GM12872 (cell line): ENCODE measurements at regions not wholly inside any gene's neighbourhood (a gene's known extent, or its start where the extent isn't known, plus 50 kb on each side); places are given as distances from the start of the nearest gene placed in this dataset.

Experiments
- TF ChIP-seq, protein P1 (sequence below): IDR thresholded peaks from 3 replicates; pipeline ENCODE4 v1.5.1; 2011; ENCODE audit warnings: low read depth, mild to moderate bottlenecking, low read length, moderate library complexity; ENCODE audit not compliant: insufficient read depth

DNA sequence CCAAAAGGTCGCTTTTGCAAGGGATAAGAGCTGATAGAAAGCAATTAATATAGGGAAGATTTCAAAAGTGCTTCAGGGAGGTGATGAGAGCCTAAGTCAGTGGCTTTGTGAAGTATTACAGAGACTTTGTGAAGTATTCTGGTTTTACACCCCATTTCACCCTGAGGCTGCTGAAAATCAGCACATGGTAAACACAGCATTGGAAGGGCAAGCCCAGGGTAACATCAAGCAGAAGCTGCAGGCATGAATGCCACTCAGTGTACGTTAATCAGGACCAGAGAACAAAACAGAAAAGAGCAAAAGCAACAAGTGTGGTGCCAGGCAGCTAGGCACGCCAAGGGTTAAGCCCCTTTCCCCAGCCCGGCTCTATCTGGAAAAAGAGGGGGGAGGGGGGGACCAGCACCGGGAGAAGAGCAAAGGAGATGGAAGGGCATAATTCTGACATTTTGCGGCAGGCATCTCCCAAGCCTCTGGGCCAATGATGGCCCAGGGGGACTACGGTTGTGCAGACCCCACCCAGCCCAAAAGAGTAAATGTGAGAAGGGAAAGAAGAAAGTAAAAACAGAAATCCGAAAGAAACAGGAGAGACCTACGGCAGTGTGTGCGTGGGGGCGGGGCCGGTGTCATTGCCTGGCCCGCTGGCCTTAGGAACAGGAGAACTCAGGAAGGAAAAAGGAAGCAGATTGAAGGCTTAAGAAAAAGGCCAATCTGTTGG lies 58.9 kb downstream of the DHRS2 start:
- TF ChIP-seq, protein P1, sequence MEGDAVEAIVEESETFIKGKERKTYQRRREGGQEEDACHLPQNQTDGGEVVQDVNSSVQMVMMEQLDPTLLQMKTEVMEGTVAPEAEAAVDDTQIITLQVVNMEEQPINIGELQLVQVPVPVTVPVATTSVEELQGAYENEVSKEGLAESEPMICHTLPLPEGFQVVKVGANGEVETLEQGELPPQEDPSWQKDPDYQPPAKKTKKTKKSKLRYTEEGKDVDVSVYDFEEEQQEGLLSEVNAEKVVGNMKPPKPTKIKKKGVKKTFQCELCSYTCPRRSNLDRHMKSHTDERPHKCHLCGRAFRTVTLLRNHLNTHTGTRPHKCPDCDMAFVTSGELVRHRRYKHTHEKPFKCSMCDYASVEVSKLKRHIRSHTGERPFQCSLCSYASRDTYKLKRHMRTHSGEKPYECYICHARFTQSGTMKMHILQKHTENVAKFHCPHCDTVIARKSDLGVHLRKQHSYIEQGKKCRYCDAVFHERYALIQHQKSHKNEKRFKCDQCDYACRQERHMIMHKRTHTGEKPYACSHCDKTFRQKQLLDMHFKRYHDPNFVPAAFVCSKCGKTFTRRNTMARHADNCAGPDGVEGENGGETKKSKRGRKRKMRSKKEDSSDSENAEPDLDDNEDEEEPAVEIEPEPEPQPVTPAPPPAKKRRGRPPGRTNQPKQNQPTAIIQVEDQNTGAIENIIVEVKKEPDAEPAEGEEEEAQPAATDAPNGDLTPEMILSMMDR = no peak

DNA sequence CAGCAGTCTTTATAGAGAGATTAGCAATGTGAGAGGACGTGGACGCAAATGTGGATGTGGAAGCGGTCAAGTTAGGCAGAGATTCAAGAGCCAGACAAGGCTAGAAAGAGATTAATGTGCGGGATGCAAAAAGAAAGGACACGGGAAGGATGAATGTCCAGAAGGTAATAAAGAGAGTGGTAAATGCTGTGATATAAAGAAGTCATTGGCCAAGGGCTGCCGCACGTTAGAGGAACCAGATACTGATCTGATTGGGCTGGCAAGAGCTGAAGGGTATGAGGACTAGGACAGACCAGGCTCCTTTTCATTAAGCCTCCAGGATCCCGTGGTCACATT lies 59.5 kb downstream of the DHRS2 start:
- TF ChIP-seq, protein P1 = no peak

DNA sequence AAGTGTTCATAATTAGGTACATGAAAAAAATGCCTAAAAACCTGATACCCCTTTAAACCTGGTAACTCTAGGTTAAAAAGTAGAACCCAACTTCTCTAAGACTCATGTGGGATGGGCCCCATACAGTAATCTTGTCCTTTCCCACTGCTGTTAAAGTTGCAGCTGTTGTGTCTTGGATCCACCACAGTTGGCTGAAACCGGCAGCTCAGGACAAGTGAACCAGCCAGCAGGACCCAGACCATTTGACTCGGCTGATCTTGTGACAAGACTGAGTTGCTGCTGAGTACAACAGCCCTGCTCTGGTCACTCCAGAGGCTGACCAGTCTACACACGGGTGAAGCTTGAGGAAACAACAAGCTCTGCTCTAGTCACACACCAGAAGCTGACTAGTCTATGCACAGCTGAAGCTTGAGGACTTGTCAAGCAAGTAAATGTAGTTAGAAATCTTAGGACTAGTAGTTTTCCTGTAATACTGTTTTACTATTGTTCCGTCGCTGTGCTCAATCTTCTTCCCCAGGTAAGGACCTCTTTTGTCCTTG lies 60.6 kb downstream of the DHRS2 start:
- TF ChIP-seq, protein P1 = no peak

DNA sequence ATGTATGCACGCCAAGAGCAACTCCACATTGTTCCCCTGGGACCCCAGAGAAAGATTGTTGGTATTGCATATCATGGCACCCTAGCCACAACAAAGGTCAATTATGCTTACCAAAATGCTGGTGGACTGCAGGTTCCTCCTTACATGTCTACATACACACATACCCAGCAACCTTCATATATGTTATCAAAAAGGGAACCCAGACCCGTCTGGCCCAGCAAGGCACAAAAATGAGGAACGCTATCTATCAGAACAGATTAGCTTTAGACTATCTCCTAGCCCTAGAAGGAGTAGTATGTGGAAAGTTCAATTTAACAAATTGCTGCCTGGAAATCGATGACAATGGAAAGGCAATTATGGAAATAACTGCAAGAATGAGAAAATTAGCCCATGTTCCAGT lies 61.5 kb downstream of the DHRS2 start:
- TF ChIP-seq, protein P1 = no peak

DNA sequence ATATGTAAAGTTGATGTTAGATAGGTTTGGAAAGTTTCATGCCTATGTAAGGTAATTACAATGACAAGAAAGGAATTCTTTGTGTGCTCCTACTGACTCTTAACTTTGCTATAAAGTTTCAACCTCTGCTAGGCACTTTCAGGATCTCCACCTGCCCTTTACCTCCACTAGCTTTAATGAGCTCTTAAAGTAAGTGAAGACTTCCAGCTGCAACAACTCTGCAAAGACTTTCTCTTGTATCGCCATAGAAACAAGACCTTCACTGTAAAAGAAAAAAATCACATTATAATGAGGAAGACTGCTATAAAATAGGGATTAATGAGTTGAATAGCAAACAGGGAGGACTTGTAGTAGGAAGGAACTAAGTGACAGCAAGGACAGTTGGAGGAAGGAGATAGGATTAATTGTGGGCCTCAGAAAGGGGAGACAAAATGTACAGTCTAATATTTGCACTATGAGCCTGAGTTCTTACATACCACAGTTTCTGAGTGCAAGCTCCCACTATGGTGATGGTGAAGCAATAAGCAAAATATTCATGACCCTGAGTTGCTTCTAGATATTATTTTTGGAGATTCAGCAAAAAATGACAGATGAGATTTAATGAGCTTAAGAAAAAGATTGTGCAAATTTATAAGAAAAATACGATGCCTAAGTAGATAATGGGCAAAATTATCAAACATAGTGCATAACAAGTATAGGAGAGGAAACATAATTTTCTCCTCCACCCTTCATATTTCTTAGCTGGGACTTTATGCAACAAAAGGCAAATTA lies 66.7 kb downstream of the DHRS2 start:
- TF ChIP-seq, protein P1 = no peak

DNA sequence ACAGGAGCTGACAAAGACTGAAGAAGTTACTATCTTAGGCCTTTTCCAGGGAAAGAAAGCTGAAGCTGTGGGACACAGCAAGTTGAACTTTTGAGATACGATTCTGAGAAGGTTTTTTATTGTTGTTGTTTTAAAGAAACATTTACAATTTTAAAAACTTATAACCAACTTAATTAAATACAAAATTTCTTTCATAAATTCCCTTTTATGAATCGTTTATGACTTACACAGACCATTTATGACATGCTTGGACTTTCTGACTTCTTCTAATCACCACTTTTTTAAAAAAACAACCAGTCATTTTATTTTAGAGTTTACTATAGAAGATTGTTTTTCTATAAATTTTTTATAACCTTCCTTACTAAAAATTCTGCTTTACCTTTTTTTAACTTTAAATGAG lies 68.7 kb downstream of the DHRS2 start:
- TF ChIP-seq, protein P1 = no peak

DNA sequence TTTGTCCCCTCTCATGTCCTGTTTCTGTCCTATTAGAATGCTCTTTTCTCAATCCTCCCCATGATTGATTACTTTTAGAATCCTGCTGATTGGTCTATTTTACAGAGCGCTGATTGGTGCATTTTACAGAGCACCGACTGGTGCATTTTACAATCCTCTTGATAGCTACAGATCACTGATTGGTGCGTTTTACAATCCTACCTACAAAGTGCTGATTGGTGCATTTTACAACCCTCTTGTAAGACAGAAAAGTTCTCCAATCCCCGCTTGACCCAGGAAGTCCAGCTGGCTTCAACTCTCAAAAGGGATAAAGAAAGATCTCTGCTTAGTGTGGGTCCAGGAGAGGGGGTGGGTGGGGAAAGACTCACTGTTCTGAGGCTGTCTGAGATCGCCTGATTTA lies 71.3 kb downstream of the DHRS2 start:
- TF ChIP-seq, protein P1 = no peak
